ENCODE measurements at regions not wholly inside any gene's neighbourhood (a gene's known extent, or its start where the extent isn't known, plus 50 kb on each side); places are given as distances from the start of the nearest gene placed in this dataset.
"Not testable (repeated sequence)": the region's sequence is repeated elsewhere in the genome, so short reads cannot be mapped to it uniquely, and the experiment has no call there.

DNA sequence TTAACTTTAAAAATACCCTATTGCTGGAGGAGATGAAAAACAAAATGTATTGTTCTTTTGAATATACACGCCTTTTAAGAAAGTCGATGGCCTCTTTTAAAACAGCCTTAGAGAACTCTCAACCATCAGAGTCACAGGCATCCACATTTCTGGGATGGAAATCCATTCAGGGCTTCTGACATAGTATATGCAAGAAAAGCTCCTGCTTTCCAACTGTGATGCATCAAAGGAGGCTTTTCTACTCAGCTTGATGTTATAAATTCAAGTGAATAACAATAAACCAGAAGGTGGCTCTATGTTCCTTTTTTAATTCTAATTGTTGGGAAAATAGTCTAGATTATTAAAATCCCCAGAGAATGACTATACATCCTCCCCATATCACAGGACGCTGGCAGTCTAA, 398.8 kb upstream of the CXADR start:
- DNase-seq: no peak

DNA sequence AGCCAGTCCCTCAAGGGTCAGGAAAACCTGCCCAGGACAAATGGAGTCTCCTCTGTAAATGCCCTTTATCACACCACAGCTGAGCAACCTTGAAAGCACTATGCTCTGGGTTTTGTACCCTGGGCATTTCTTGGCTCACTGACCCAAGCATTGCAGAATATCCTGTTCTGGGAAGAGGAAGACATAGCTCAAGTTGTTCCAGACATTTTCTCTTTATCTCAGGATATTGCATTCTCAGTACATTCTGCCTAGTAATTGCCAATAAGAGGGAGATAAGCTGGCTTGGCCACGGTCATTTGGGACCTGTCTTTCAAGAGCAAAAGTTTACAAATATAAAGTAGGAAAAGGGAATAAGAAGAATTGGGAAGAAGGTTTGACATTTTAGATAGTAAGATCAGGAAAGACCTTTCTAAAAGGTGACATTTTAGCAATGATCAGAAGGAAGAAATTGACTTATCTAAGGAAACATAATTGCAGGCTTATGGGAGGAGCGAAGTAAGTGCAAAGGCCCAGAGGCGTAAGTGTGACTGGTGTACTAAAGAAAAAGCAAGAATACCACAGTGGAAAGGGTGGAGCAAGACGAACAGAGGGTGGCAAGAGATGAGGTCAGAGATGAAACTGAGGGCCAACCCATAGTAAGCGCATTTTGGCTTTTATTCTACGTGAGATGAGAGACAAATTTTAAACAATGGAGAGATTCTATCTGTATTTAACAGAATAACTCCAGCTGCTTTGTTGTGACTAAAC, 394.0 kb upstream of the CXADR start:
- no peak for DNase-seq

DNA sequence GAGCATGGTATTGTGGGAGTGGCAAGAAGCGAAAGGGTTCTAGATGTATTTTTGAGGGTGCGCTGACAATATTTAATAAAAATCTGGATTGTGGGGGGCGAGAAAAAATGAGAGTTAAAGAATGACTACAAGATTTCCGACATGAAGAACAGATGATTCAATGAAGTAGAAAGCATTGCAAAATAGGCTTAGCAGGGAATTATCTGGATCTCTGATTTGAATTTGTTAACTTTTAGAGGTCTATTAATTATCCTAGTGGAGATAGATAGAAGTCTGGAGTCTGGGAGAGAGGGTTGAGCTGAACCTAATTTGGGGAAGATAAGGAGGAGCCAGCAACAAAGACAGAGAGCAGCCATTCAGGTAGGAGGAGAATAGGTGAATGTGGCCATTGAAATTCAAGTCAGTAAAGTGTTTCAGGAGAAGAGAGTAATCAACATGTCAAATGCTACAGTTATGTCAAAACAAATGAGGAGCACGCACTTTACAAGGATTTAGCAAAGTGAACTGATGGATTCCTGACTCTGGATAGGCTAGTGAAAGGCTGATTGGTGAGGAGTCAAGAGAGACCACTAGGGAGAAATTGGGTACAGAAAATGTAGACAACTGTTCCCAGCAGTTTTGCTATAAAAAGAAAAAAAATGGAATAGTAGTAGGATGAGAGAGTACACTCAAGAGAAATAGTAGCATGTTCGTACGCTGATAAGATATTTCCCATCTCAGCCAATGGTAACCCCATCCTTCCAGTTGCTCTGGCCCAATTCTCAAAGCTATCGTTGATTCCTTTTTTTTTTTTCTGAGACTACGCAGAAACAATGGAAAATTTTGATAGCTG, 393.2 kb upstream of the CXADR start:
- no peak for DNase-seq

DNA sequence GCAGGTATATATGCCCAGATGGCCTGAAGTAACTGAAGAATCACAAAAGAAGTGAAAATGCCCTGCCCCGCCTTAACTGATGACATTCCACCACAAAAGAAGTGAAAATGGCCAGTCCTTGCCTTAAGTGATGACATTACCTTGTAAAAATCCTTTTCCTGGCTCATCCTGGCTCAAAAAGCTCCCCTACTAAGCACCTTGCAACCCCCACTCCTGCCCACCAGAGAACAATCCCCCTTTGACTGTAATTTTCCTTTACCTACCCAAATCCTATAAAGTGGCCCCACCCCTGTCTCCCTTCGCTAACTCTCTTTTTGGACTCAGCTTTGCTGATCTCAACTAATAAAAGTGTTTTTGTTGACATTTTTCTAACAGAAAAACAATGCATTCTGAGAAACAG, 385.4 kb upstream of the CXADR start:
- not testable (repeated sequence) for DNase-seq

DNA sequence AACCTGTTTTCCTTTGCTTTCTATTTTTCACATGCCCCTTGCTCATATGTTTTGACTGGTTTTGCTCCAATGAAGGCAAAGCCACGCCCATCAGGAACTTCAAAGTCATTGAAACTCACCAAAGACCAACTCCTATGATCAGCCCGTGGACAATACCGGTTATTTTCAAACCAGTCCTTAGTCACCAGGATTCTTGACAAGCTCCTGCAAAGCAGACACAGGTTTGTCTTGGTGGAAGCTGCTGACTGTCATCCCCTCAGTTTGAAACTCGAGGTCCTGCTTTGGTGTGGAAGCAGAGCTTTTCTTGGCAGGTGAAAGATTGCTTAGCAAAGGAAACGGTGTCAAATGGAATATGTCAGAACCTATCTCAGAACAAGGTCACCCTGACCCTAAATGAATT, 384.7 kb upstream of the CXADR start:
- DNase-seq: no peak

DNA sequence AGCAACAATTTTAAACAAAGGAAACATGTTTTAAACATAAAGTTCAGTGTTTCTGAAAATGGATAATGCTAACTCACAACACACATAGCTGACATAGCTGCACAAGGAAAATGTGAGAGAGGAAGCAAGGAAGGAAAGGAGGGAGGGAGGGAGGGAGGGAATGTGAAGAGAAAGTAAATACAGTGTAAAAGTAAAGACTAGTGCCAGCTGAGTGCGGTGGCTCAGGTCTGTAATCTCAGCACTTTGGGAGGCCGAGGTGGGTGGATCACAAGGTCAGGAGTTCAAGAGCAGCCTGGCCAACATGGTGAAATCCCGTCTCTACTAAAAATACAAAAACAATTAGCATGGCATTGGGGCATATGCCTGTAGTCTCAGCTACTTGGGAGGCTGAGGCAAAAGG, 373.7 kb upstream of the CXADR start:
- not testable (repeated sequence) for DNase-seq

DNA sequence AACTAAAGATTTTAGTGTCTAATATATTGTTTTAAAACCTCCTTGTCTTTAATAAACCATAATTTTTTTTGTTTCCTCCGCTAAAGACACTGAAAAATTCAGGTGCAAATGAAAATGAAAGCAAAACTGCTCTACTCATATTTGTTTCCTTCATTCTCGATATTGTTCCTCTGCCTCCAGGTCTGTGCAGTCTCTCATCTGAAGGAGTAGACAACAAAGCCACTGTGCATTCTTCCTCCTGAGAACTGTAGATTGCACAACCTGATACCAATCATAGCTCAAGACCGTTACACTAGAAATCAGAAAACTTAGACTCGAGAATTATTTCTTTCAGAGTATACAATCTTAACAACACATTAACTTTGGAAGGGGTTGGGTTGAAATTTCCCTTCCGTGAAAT, 373.1 kb upstream of the CXADR start:
- no peak for DNase-seq

DNA sequence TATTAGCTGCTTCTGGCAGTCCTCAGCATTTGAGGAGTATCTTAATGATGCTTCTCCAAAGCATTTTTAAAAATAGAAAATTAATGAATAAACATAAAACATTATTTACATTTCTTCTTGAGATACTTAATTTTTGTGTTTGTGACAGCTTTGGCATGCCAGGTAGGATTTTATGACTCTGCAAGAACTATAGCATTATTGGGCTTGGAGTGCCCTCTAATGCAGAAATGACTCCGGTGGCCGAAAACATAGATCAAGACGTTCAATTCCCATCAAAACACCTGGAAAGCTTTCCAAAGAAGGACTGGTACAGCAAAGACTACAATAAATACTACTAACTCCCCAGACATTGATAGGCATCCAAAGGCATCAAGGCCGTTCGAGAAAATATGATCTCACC, 366.4 kb upstream of the CXADR start:
- no peak for DNase-seq

DNA sequence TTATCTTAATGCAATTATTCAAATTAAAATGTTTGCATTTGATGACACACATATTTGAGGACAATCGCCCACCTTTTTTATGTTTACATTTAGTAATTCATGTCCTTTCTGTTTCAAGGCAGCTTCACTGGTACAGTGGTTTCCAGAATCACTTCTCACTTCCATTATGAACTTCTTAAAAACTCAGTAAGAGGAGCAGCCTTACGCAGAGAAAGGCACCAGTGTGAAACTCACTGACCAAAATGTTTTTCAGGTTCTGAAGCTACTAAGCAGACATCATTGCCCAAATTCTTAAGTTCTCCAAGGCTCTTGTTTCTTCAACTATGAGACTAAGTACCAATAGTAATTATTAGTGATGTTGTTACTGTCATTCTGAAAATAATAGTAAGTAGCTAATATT, 353.1 kb upstream of the CXADR start:
- DNase-seq: no peak

DNA sequence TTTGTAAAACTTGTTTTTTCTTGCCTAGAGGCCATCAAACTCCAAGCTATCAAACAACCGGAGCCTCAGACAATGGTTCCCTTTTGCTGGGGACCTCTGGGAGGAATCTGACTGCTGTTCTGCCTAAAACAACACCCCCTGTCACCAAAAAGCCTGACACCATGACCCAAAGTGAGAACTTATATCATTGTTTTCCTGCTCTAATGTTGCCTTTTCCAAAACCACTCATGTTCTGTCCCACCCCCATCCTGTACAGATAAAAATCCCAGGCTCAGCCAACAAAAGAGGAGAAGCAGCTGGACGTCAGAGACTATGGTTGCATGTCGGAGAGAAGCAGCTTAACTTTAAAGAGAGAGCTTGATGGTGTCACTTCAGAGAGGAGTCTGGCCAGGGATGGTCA, 327.2 kb upstream of the CXADR start:
- no peak for DNase-seq

DNA sequence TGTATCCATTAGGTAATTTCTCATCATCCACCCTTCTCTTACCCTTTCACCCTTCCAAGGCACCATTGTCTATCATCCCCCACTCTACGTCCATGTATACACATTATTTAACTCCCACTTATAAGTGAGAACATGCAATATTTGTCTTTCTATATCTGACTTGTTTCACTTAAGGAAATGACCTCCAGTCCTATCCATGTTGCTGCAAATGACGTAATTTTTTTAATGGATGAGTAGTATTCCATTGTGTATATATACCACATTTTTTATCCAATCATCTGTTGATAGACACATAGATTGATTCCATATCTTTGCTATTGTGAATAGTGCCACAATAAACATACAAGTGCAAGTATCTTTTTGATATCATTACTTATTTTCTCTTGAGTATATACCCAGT, 322.9 kb upstream of the CXADR start:
- no peak for DNase-seq

DNA sequence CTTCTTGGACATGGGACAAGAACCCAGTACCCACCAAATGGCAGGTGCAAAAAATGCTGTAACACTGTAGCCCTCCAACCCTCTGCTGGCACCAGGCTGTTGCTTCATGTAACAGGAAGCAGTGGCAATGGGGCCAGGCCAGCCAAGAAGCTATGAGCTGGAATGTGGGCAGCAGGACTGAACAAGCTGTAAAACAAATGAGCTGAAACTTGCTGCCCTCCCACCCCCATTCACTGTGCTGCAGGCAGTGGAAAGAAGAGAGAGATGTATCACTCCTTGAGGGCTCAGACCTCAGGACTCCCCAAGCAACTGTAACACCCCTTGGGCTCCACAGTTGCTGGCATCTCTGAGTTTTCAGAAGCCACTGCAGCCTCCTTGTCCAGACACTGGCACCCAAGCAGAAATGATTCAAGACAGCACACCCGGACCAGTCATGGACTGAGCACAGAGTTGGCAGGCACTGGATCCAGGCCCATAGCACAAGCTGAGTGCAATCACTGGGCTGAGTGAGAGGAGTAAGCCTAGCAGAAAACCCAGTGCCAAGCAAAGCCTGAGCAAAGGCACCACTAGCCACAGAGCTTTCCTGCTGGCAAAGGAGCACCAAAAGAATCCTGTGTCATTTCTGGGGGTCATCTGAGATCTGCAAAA, 321.4 kb upstream of the CXADR start:
- DNase-seq: no peak

DNA sequence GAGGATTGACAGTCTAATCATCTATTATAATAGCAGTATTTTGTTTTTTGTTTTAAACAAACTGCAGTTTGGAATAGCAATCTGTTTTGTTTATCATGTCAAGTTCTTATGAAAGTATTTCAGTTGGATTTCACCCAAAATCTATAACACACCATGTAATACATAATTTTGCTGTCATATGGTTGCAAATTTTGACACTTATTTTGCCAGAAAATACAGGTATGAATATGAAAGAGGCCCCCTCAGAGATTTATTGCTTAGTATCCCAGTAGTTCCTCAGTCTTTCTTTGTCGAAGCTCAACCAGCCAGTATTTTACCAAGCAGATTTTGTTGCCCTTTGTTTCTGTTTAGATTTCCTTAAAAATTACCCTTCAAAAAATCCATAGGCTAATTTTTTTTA, 317.5 kb upstream of the CXADR start:
- DNase-seq: no peak

DNA sequence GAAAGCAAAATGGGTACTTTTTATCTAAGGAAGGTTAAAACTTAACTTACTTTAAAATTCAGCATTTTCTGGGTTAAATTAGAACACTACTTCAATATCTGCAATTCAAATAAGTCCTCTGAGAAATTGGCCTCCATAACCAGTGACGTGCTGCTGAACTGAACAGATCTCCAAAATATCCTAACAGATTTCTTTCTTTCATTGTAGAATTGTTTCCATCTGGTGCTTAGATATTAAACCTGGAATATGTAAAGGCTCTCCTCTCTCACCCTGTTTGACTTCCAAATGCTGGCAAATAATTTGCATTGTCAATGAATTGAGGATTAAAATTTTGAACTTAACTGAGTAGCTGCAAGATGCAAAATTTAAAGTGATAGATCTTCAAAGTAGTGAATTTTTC, 316.9 kb upstream of the CXADR start:
- DNase-seq: no peak

DNA sequence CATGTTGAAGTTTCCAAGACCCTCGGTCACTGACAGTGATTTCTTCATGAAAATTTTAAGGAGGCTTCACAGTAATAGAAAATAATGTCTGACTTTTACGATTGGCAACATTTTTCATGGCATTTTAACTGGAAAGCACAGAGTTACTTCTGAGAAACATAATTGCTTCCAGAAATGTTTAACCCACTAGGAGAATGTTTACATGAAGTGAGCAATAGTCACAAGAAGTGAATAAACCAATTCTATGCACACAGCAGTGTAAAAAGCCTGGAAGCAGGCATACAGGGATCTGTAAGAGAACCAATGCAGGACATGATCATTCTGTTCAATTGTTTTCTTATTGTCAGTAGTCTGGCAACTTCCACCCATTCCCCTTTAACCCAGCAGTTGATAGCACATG, 316.2 kb upstream of the CXADR start:
- no peak for DNase-seq

DNA sequence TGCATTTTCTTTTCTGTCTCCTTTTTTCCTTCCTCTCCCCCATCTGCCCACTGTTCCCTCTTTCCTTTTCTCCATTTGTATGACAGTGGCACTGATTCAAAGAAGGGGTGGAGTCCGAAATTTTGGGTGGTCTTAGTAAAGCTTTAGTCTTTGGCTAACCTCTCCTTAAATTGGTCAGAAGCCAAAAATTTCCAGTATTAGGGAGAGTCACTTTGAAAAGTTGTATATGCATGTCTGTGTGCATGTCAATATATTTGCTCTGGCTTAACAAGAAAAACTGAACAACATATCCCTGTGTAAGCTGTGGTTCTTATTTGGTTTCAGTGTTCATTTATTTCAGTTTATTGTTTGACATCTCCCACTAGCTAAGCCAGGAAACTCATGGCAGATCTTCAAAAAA, 314.8 kb upstream of the CXADR start:
- no peak for DNase-seq

DNA sequence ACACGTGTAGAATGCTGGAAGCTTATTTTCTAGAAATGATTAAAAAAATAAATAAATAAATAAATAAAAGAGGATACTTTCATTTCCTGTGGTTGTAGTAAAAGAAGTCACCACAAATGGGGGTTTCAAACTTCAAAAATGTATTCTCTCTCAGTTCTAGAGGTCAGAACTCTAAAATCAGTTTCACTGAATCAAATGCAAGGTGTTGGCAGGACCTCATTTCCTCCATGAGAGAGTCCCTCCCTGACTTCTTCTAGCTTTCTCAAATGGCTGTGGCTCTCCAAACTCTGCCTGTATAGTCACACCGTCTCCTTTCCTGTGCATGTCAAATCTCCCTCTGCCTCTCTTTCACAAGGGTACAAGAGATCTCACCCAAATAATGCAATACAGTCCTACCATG, 312.6 kb upstream of the CXADR start:
- DNase-seq: no peak

DNA sequence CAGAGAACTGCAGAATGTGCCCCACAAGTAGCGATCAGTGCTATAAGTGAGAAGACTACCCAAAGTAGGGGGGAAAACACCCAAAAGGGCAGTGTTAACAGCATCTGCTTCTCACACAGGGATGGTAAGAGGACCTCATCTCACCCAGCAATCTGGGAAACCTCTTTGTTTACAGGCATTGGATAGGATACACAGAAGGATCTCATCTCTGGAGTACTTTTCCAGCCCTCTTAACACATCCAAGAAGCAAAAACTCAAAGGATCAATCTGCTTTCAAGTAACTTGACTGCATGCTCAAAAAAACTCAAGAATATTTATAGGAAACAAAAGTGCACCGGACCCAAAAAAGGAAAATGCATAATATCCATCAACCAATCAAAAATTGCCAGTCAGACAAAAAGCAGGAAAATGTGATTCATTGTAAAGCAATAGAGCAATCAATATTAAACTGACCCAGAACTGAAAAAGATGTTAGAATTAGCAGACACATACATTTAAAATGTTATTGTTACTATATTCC, 311.0 kb upstream of the CXADR start:
- no peak for DNase-seq

DNA sequence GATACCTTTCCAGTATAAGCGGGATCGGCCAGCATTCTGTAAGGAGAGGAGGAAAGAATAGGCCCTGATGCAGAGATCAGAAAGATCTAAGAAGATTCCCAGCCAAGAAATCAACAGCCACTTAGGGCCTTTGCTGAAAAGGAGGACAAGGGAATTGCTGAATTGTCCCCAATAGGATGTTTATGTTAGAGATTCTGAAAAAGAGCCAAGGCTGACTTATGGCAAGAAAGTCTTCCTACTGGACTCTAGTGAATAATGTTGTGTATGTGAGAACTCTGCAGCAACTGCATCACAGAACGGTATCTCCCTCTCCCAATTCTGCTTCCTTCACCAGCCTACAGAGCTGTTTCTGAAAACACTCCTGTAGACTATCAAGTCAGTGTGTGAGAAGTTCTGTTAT, 298.0 kb upstream of the CXADR start:
- no peak for DNase-seq

DNA sequence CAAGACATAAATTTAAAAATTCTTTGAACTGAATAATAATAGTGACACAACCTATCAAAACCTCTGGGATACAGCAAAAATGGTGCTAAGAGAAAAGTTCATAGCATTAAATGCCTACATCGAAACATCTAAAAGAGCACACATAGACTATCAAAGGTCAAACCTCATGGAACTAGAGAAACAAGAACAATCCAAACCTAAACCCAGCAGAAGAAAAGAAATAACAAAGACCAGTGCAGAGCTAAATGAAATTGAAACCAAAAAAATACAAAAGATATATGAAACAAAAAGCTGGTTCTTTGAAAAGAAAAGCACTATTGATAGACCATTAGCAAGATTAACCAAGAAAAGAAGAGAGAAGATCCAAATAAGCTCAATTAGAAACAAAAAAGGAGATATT, 293.8 kb upstream of the CXADR start:
- not testable (repeated sequence) for DNase-seq

DNA sequence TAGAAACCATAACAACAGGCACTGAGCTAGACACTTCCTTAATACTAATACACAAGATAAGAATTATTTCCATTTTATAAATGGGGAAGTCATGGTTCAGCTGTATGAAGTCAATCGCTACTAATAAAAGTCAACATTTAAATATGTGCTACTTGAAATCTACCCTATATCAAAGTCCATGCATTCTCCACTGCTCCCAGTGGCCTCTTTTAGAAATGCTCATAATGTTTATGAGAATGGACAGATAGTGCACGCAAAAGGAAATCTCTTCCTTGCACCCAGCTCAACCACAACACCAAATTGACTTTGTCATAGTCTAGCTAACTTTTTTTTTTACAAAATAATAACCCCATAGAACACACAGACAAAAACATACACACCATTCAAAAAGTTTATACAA, 281.7 kb upstream of the CXADR start:
- no peak for DNase-seq

DNA sequence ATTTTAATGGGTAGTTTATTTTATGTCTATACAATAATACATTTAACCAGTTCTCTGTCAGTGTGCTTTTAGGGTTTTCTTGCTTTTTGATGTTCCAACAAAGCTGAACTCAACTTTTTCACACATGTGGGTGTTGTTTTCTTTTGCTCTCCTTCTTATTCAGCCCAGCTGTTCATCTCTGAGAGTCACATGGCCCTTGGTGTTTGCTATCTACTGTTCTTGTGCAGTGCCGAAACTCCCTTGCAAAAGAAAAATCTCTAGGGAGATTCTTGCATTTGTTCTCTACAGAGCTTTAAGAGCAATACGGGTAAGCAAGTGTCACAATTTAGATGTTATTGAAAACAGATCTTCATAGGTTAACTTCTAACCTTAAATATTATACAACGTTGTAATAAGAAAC, 281.1 kb upstream of the CXADR start:
- DNase-seq: no peak

DNA sequence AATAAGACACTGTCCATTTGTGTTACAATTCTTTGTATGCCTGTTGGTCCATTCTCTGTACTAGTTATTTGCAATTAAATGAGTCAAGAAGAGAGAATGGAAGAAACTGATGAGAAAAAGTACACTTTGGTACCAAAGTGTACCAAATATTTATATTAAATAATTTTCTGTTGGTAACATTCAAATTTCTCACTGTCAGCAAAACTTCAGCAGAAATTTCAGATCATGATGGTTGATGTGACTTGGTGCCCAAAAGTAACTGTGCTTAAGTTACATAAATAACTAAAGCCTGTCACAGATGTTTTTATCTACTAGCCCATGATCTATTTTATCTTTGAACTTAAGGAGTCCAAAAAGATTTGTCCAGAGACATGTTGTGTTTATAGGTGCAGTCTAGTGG, 274.4 kb upstream of the CXADR start:
- DNase-seq: no peak

DNA sequence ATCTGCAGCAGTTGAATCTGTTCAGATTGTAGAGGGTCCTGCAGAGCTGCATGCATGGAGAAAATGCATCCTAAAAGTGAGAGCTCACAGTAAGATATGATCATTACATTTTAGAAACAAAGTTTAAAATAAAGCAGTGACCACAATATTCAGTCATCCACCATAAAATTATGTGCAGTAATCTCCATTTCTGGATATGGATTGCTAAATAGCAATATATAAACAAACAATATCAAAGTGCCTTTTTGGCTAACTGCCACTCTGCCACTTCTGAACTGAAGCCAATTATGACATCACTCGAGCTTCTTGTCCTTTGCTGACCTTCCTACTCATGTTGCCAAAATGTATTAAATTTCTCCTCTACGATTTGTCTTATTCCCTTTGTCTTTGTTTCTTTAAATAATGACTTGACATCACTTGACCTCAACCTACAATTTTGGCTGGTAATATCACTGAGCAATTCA, 262.0 kb upstream of the CXADR start:
- no peak for DNase-seq

Measured in activated CD4-positive, alpha-beta T cell treated with anti-CD3 and anti-CD28 coated beads for 48 hours (primary cell).